KMS-11 (cell line): ENCODE measurements at regions not wholly inside any gene's neighbourhood (a gene's known extent, or its start where the extent isn't known, plus 50 kb on each side); places are given as distances from the start of the nearest gene placed in this dataset.

Experiments
- H2AFZ ChIP-seq: fragments of 200-600 bp; sonication (generic); 2 replicates; pipeline ENCODE4 v1.6.1; 2016; ENCODE audit warnings: antibody characterized with exemption, mixed run types, low read depth
- H3K27ac ChIP-seq: fragments of 200-600 bp; sonication (generic); 2 replicates; pipeline ENCODE4 v1.6.1; 2016; ENCODE audit warnings: mild to moderate bottlenecking, mixed run types
- H3K27me3 ChIP-seq: fragments of 200-600 bp; sonication (generic); 2 replicates; pipeline ENCODE4 v1.6.1; 2017; ENCODE audit warnings: mild to moderate bottlenecking, low read depth, mixed run types, moderate library complexity; ENCODE audit not compliant: insufficient read depth
- H3K36me3 ChIP-seq: fragments of 200-600 bp; sonication (generic); 2 replicates; pipeline ENCODE4 v1.6.1; 2017; ENCODE audit warnings: mild to moderate bottlenecking, mixed run types; ENCODE audit not compliant: insufficient read depth
- H3K4me1 ChIP-seq: fragments of 200-600 bp; sonication (generic); 2 replicates; pipeline ENCODE4 v1.6.1; 2016; ENCODE audit warnings: mild to moderate bottlenecking, low read depth, mixed run types; ENCODE audit not compliant: poor library complexity, severe bottlenecking
- H3K4me2 ChIP-seq: fragments of 200-600 bp; sonication (generic); 2 replicates; pipeline ENCODE4 v1.7.0; 2016; ENCODE audit warnings: mild to moderate bottlenecking, mixed run types
- H3K4me3 ChIP-seq: fragments of 200-600 bp; sonication (generic); IDR thresholded peaks from 2 replicates; pipeline ENCODE4 v1.6.1; 2017; ENCODE audit warnings: low read depth, low read length, mixed read lengths; ENCODE audit not compliant: insufficient read depth
- H3K79me2 ChIP-seq: fragments of 200-600 bp; sonication (generic); 2 replicates; pipeline ENCODE4 v1.6.1; 2016; ENCODE audit warnings: low read depth, mixed run types; ENCODE audit not compliant: insufficient read depth
- H3K9ac ChIP-seq: fragments of 200-600 bp; sonication (generic); 2 replicates; pipeline ENCODE4 v1.6.1; 2016; ENCODE audit warnings: mild to moderate bottlenecking, mixed run types
- H4K20me1 ChIP-seq: fragments of 200-600 bp; sonication (generic); 2 replicates; pipeline ENCODE4 v1.6.1; 2016; ENCODE audit warnings: mild to moderate bottlenecking, mixed run types; ENCODE audit not compliant: insufficient read depth
- TF ChIP-seq, protein P1 (sequence below): fragments of 200-600 bp; sonication (generic); conservative IDR thresholded peaks from 2 replicates; pipeline ENCODE4 v1.6.1; 2017; ENCODE audit warnings: low read depth, mild to moderate bottlenecking, antibody characterized with exemption, low read length, moderate library complexity, mixed read lengths

DNA sequence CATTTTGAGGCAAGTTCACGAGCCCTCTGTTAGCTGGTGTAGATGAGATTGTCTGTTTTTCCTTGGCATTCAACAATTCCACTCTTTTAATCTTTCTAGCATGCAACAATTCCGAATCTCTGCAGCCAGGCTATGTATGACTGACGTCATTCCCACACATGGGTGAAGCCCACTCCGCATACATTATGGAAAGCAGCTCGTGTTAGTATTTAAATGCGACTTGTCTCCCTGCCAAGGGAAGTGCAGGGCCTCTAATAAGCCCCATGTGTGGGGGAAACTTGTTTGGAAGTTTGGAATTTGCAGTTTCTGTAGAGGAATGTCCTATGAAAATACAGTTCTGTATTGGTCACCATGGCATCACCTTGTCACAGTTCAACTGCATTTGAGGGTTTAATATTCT, 146.0 kb upstream of the FBXL7 start:
- no peak overlapping the region for H3K27ac ChIP-seq
- no peaks in the 10 kb centered on the region for H4K20me1 ChIP-seq
- H3K9ac ChIP-seq: no peak overlapping the region
- no peaks in the 10 kb centered on the region for H3K36me3 ChIP-seq
- TF ChIP-seq, protein P1, sequence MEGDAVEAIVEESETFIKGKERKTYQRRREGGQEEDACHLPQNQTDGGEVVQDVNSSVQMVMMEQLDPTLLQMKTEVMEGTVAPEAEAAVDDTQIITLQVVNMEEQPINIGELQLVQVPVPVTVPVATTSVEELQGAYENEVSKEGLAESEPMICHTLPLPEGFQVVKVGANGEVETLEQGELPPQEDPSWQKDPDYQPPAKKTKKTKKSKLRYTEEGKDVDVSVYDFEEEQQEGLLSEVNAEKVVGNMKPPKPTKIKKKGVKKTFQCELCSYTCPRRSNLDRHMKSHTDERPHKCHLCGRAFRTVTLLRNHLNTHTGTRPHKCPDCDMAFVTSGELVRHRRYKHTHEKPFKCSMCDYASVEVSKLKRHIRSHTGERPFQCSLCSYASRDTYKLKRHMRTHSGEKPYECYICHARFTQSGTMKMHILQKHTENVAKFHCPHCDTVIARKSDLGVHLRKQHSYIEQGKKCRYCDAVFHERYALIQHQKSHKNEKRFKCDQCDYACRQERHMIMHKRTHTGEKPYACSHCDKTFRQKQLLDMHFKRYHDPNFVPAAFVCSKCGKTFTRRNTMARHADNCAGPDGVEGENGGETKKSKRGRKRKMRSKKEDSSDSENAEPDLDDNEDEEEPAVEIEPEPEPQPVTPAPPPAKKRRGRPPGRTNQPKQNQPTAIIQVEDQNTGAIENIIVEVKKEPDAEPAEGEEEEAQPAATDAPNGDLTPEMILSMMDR: no peak
- no peak overlapping the region for H3K4me3 ChIP-seq
- no peaks in the 10 kb centered on the region for H3K79me2 ChIP-seq
- no peak overlapping the region for H3K4me2 ChIP-seq
- H2AFZ ChIP-seq: no peak overlapping the region
- no peaks in the 10 kb centered on the region for H3K4me1 ChIP-seq
- no peaks in the 10 kb centered on the region for H3K27me3 ChIP-seq

DNA sequence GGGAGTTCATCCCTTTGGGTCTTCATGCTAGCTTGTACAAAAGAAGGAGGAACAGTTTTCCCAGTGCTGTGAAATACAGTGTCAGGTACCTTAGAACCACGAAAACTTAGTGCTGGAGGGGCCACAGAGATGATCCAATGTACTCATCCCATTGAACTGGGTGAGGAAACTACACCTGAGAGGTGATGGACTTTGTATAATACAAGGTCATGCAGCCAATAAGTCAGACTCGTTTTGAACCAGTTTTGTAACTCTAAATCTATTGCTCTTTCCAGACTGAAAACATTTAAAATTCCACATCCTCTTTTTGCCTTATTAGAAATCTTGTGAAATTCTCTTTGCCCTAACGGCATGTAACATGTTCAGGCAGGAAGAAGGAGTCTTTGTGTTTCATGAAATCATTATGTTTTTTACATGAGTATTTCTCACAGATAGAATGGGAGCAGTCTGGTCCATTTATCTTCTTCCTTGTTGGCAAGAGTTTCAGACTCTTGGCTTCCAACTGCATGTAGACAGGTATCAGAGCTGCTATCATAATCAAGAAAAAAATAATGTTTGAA, 146.8 kb upstream of the FBXL7 start:
- no peak overlapping the region for H3K27ac ChIP-seq
- no peaks in the 10 kb centered on the region for H3K27me3 ChIP-seq
- H3K9ac ChIP-seq: no peak overlapping the region
- no peak overlapping the region for H2AFZ ChIP-seq
- TF ChIP-seq, protein P1: no peak
- no peaks in the 10 kb centered on the region for H3K36me3 ChIP-seq
- no peak overlapping the region for H3K4me2 ChIP-seq
- no peaks in the 10 kb centered on the region for H4K20me1 ChIP-seq
- H3K4me3 ChIP-seq: no peak overlapping the region
- H3K4me1 ChIP-seq: no peaks in the 10 kb centered on the region
- H3K79me2 ChIP-seq: no peaks in the 10 kb centered on the region

DNA sequence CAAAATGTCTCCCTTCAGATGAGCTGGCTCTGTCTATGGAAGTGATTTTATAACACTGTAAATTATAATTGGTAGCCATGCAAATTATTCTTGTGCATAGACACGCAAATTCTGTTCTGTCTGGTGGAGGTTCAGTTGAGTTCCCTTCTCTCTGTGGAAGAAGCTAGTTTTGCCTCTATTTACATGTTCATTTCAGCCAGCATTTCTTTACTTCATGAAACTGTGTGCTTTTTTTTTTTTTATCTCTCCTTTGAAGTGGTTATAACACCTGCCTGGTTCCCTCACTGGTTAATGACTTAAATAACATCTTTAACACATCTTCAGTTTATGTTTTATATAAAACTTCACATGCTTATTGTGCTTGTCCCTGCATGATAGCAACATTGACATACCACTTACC, 149.4 kb upstream of the FBXL7 start:
- H2AFZ ChIP-seq: no peak overlapping the region
- H3K4me3 ChIP-seq: no peak overlapping the region
- no peaks in the 10 kb centered on the region for H3K4me1 ChIP-seq
- no peak overlapping the region for H3K27ac ChIP-seq
- no peaks in the 10 kb centered on the region for H3K36me3 ChIP-seq
- H3K79me2 ChIP-seq: no peaks in the 10 kb centered on the region
- H3K9ac ChIP-seq: no peak overlapping the region
- TF ChIP-seq, protein P1: no peak
- no peaks in the 10 kb centered on the region for H4K20me1 ChIP-seq
- no peak overlapping the region for H3K4me2 ChIP-seq
- no peaks in the 10 kb centered on the region for H3K27me3 ChIP-seq

DNA sequence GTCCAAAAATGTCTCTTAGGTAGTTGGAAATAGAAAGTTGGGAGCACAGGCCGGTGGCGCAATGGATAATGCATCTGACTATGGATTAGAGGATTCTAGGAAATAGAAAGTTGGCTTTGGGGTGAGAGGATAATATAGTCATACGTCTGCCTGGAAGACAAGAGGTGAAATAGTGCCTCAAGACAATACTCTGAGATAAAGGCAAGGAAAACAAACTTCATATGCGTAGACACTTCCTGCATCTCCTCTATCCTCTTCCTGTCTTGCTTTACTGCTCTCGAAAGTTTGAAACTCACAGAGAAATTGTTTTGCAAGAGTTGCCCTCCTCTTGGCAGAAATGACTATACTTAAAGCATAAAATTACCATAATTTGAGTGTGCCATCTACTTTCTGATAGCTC, 153.2 kb upstream of the FBXL7 start:
- Histone ChIP-seq H4K20me1 (no peaks in the 10 kb centered on the region), H3K27me3 (no peaks in the 10 kb centered on the region), H3K27ac (no peak overlapping the region), H3K9ac (no peak overlapping the region), H3K4me2 (no peak overlapping the region), H3K36me3 (no peaks in the 10 kb centered on the region), H3K4me1 (no peaks in the 10 kb centered on the region), H3K79me2 (no peaks in the 10 kb centered on the region), H3K4me3 (no peak overlapping the region), H2AFZ (no peak overlapping the region)
- TF ChIP-seq, protein P1: no peak
